Esophagus squamous epithelium (tissue), 5 donors: ENCODE measurements at regions not wholly inside any gene's neighbourhood (a gene's known extent, or its start where the extent isn't known, plus 50 kb on each side); places are given as distances from the start of the nearest gene placed in this dataset.

ENCODE experiments used
- DNase-seq: peaks from one replicate; lab custom pipeline; 2025; lab: John Stamatoyannopoulos, UW
- H3K27ac ChIP-seq, 4 donors: fragments of 200-600 bp; sonication (generic); one replicate each; pipeline ENCODE4 v1.5.1; 2016 to 2019; ENCODE audit warnings: mild to moderate bottlenecking in 1 of 4
- H3K27me3 ChIP-seq, 4 donors: fragments of 200-600 bp; sonication (generic); 1 replicate in 3 of 4; 2 replicates in 1 of 4; pipeline versions ENCODE4 v1.5.1 to v1.6.0; 2017 to 2021; ENCODE audit warnings: antibody characterized with exemption in 1 of 4
- H3K36me3 ChIP-seq, 3 donors: fragments of 200-600 bp; sonication (generic); one replicate each; pipeline ENCODE4 v1.5.1; 2016 to 2019
- H3K4me1 ChIP-seq, 3 donors: fragments of 200-600 bp; sonication (generic); one replicate each; pipeline ENCODE4 v1.5.1; 2017 to 2019
- H3K4me3 ChIP-seq, 4 donors: fragments of 200-600 bp; sonication (generic); 1 replicate in 3 of 4; 2 replicates in 1 of 4; pipeline ENCODE4 v1.5.1; 2016 to 2019; ENCODE audit warnings: mild to moderate bottlenecking in 2 of 4, moderate library complexity in 1 of 4
- H3K9me3 ChIP-seq, 3 donors: fragments of 200-600 bp; sonication (generic); one replicate each; pipeline ENCODE4 v1.5.1; 2016 to 2019
- CTCF ChIP-seq, 6 experiments: fragments of 450-650 bp in 4 of 6; fragments of 200-600 bp in 2 of 6; sonication (generic) in 2 of 6; IDR thresholded peaks; one replicate each; pipeline ENCODE4 v1.5.1; 2016 to 2019; ENCODE audit warnings: antibody characterized with exemption in 6 of 6, mild to moderate bottlenecking in 4 of 6, moderate library complexity in 4 of 6
- POLR2A ChIP-seq, 4 donors: fragments of 450-650 bp; IDR thresholded peaks; one replicate each; pipeline ENCODE4 v1.6.1; 2017; ENCODE audit warnings: antibody characterized with exemption in 4 of 4, mild to moderate bottlenecking in 4 of 4, moderate library complexity in 3 of 4
- WGBS, 2 donors: methylation state at CpG; one replicate each; pipeline ENCODE4 v1.1.5; 2018; 5-methylcytosine and 5-hydroxymethylcytosine counted together
- intact Hi-C: fragments of 100-400 bp; cut with DNase I; formaldehyde crosslinking; loops from one replicate; pipeline ENCODE4 v1.15.0; 2022
- donor health status: DM: yes; HTN: yes; CAD: no.

- H3K9me3 ChIP-seq, result no peaks in the 10 kb centered on the region
- peak overlapping the region; percentile 64 to 85 (median 80) for H3K27ac ChIP-seq
- no peak for DNase-seq
- intact Hi-C loops, result no loop called here
- H3K36me3 ChIP-seq, result no peaks in the 10 kb centered on the region
- H3K4me3 ChIP-seq, result peak overlapping the region in 1 of 4 donors; percentile 45
- H3K4me1 ChIP-seq, result peaks cover 13 to 68% (median 14%) of the 10 kb centered on the region in 3 donors
- no peaks in the 10 kb centered on the region for H3K27me3 ChIP-seq
- TF ChIP-seq CTCF (IDR thresholded peaks at IDR 0.05) (peak in 1 of 6 experiments; percentile 6), POLR2A (IDR thresholded peaks at IDR 0.05) (no peak)
- 13 to 24% methylated on average over 9 to 10 of the region's 10 CpGs for WGBS, 2 donors
These were observed 207.4 kb upstream of the RUNX1 start for GRCh38 chr21:35256468-35256988.

- DNase-seq, result no peak
- WGBS, 2 donors, result 73 to 78% methylated on average over 2 of the region's 2 CpGs
- peak overlapping the region; percentile 9 to 85 (median 54) for H3K27ac ChIP-seq
- intact Hi-C loops, result no loop called here
- H3K36me3 ChIP-seq, result no peaks in the 10 kb centered on the region
- H3K27me3 ChIP-seq, result no peaks in the 10 kb centered on the region
- H3K4me1 ChIP-seq, result peaks cover 13 to 70% (median 14%) of the 10 kb centered on the region in 3 donors
- TF ChIP-seq POLR2A (IDR thresholded peaks at IDR 0.05) (no peak), CTCF (IDR thresholded peaks at IDR 0.05) (no peak)
- no peak overlapping the region for H3K4me3 ChIP-seq
- H3K9me3 ChIP-seq, result peaks cover 0 to 7% (median 0%) of the 10 kb centered on the region in 3 donors
These were observed 205.7 kb upstream of the RUNX1 start for GRCh38 chr21:35254765-35255138.

- Histone ChIP-seq H3K27me3 (no peaks in the 10 kb centered on the region), H3K36me3 (no peaks in the 10 kb centered on the region), H3K4me1 (peaks cover 10 to 70% (median 13%) of the 10 kb centered on the region in 3 donors), H3K27ac (peak overlapping the region; percentile 9 to 85 (median 36)), H3K9me3 (peaks cover 0 to 7% (median 0%) of the 10 kb centered on the region in 3 donors), H3K4me3 (no peak overlapping the region)
- intact Hi-C loops, result no loop called here
- no peak for DNase-seq
- 64 to 74% methylated on average over 12 of the region's 12 CpGs for WGBS, 2 donors
- no peak for TF ChIP-seq POLR2A (IDR thresholded peaks at IDR 0.05)
- TF ChIP-seq CTCF (IDR thresholded peaks at IDR 0.05), result no peak
These were observed 205.1 kb upstream of the RUNX1 start for GRCh38 chr21:35254006-35254764.

GRCh38 chr21:35252831-35253230 is 203.7 kb upstream of the RUNX1 start:
- peaks cover 10 to 60% (median 13%) of the 10 kb centered on the region in 3 donors for H3K4me1 ChIP-seq
- no peaks in the 10 kb centered on the region for H3K27me3 ChIP-seq
- DNase-seq, result no peak
- intact Hi-C loops, result no loop called here
- H3K4me3 ChIP-seq, result no peak overlapping the region
- WGBS, 2 donors, result 75 to 89% methylated on average over 2 of the region's 2 CpGs
- H3K36me3 ChIP-seq, result no peaks in the 10 kb centered on the region
- TF ChIP-seq POLR2A (IDR thresholded peaks at IDR 0.05), result no peak
- TF ChIP-seq CTCF (IDR thresholded peaks at IDR 0.05), result no peak
- peaks cover 0 to 7% (median 0%) of the 10 kb centered on the region in 3 donors for H3K9me3 ChIP-seq
- H3K27ac ChIP-seq, result no peak overlapping the region

- no peaks in the 10 kb centered on the region for H3K36me3 ChIP-seq
- H3K4me1 ChIP-seq, result peaks cover 0 to 36% (median 0%) of the 10 kb centered on the region in 3 donors
- no peak for TF ChIP-seq CTCF (IDR thresholded peaks at IDR 0.05)
- no peak for TF ChIP-seq POLR2A (IDR thresholded peaks at IDR 0.05)
- peak overlapping the region in 3 of 4 donors; percentile 53 to 72 (median 67) for H3K27ac ChIP-seq
- H3K4me3 ChIP-seq, result no peak overlapping the region
- DNase-seq, result no peak
- WGBS, 2 donors, result 53 to 59% methylated on average over 1 of the region's 1 CpG
- intact Hi-C loops, result no loop called here
- H3K27me3 ChIP-seq, result no peaks in the 10 kb centered on the region
- peaks cover 0 to 7% (median 0%) of the 10 kb centered on the region in 3 donors for H3K9me3 ChIP-seq
These were observed 200.5 kb upstream of the RUNX1 start for GRCh38 chr21:35249636-35250035.
